HUES6 (cell line): ENCODE measurements at regions not wholly inside any gene's neighbourhood (a gene's known extent, or its start where the extent isn't known, plus 50 kb on each side); places are given as distances from the start of the nearest gene placed in this dataset.
"Not testable (repeated sequence)": the region's sequence is repeated elsewhere in the genome, so short reads cannot be mapped to it uniquely, and the experiment has no call there.

ENCODE experiments used
- H3K27ac ChIP-seq: 2 replicates; pipeline ENCODE4 v1.7.0; 2013; ENCODE audit warnings: low read depth, mild to moderate bottlenecking, low read length, inconsistent platforms
- H3K27me3 ChIP-seq: 2 replicates; pipeline ENCODE4 v1.6.1; 2013; ENCODE audit warnings: low read length; ENCODE audit not compliant: control insufficient read depth, insufficient read depth
- H3K36me3 ChIP-seq: 2 replicates; pipeline ENCODE4 v1.6.1; 2013; ENCODE audit warnings: low read length; ENCODE audit not compliant: control insufficient read depth, insufficient read depth
- H3K4me1 ChIP-seq: 2 replicates; pipeline ENCODE4 v1.6.1; 2013; ENCODE audit warnings: low read length; ENCODE audit not compliant: control insufficient read depth, insufficient read depth
- H3K4me3 ChIP-seq: 2 replicates; pipeline ENCODE4 v1.5.1; 2013; ENCODE audit warnings: low read depth, low read length
- H3K9ac ChIP-seq: one replicate; pipeline ENCODE4 v1.6.1; 2013; ENCODE audit warnings: mild to moderate bottlenecking, low read length
- H3K9me3 ChIP-seq: 2 replicates; pipeline ENCODE4 v1.6.1; 2013; ENCODE audit warnings: low read depth, low read length; ENCODE audit not compliant: control insufficient read depth, insufficient read depth

DNA sequence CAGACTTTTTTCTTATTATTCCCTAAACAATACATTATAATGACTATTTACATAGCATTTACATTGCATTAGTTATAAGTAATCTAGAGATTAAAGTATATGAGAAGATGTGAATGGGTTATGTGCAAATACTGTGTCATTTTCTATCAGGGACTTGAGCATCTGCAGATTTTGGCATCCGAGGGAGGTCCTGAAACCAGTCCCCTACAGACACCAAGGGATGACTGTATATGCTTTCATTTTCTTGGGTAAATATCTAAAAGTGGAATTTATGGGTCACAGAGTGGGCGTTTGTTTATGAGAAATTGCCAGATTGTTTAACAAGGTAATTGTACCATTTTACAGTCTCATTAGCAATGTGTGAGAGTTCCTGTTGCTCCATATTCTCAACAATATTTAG, 454.5 kb upstream of the API5 start:
- H3K4me3 ChIP-seq = no peak overlapping the region
- H3K4me1 ChIP-seq = no peaks in the 10 kb centered on the region

DNA sequence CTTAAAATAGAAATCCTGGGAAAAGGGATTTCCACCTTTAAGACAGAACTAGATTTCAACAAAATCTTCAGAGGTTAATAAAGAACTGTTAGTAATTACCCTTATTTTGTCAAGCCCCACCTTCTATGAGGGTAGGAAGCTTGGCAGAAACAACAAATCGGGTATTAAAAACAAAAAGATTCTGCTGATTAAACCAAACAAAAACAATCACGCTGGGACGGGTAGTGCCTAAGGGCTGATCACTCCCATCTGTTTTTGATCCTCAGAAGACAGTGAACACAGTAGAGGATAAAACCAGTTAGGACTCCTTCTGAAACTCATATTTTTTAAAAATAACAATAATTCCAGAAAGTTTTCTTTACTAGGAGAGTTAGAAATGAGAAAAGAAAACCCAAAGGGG, 441.3 kb upstream of the API5 start:
- Histone ChIP-seq H3K27ac (no peak overlapping the region), H3K27me3 (no peaks in the 10 kb centered on the region)

More for the DNA sequence above, 454.5 kb upstream of the API5 start:
- Histone ChIP-seq H3K36me3 (no peaks in the 10 kb centered on the region), H3K9me3 (no peaks in the 10 kb centered on the region), H3K27ac (no peak overlapping the region), H3K9ac (no peak overlapping the region), H3K27me3 (no peaks in the 10 kb centered on the region)

DNA sequence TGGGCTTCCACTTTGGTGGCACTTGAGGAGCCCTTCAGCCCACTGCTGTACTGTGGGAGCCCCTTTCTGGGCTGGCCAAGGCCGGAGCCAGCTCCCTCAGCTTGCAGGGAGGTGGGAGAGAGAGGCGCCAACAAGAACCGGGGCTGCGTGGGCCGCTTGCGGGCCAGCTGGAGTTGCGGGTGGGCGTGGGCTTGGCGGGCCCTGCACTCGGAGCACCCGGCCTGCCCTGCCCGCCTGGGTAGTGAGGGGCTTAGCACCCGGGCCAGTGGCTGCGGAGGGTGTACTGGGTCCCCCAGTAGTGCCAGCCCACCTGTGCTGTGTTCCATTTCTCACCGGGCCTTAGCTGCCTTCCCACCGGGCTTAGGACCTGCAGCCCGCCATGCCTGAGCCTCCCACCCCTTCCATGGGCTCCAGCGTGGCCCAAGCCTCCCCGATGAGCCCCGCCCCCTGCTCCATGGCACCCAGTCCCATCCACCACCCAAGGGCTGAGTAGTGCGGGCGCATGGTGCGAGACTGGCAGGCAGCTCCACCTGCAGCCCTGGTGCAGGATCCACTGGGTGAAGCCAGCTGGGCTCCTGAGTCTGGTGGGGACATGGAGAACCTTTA, 437.9 kb upstream of the API5 start:
- not testable (repeated sequence) for H3K9me3 ChIP-seq, H3K9ac ChIP-seq, H3K4me1 ChIP-seq, H3K4me3 ChIP-seq, H3K36me3 ChIP-seq, H3K27me3 ChIP-seq, H3K27ac ChIP-seq

More for the DNA sequence above, 441.3 kb upstream of the API5 start:
- H3K4me3 ChIP-seq = no peak overlapping the region
- no peaks in the 10 kb centered on the region for H3K36me3 ChIP-seq
- no peaks in the 10 kb centered on the region for H3K4me1 ChIP-seq
- H3K9ac ChIP-seq = no peak overlapping the region
- H3K9me3 ChIP-seq = peaks cover 4% of the 10 kb centered on the region; the same call in 1 of the 2 replicates

DNA sequence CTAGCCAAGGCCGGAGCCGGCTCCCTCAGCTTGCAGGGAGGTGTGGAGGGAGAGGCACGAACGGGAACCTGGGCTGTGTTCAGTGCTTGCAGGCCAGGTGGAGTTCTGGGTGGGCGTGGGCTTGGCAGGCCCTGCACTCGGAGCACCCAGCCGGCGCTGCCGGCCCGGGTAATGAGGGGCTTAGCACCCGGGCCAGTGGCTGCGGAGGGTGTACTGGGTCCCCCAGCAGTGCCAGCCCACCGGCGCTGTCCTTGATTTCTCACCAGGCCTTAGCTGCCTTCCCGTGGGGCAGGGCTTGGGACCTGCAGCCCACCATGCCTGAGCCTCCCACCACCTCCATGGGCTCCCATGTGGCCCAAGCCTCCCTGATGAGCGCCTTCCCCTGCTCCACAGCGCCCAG, 430.5 kb upstream of the API5 start:
- H3K4me1 ChIP-seq, H3K4me3 ChIP-seq, H3K27ac ChIP-seq, H3K36me3 ChIP-seq, H3K9ac ChIP-seq, H3K27me3 ChIP-seq: not testable (repeated sequence)
- H3K9me3 ChIP-seq = peaks cover 21% of the 10 kb centered on the region

DNA sequence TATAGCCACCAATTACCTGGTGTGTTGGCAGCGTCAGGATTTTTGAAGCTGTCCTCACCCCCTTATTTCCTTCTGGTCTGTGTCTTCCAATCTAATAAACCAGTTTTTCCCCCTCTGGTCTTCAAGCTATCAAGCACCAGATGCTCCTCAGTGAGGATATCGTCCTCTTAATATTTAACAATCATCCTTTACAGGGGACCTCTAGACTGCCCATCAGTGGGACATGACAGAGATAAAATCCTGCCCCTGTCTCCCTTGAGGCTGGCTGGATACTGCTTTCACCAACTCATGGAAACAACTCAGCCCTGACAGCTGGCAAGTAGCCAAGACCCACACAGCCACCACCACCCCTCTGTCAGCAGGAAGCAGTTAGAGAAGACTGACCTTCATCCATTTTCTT, 421.0 kb upstream of the API5 start:
- Histone ChIP-seq H3K4me1 (no peaks in the 10 kb centered on the region), H3K36me3 (no peaks in the 10 kb centered on the region), H3K27me3 (no peaks in the 10 kb centered on the region), H3K4me3 (no peak overlapping the region), H3K27ac (no peak overlapping the region), H3K9me3 (no peaks in the 10 kb centered on the region), H3K9ac (no peak overlapping the region)

DNA sequence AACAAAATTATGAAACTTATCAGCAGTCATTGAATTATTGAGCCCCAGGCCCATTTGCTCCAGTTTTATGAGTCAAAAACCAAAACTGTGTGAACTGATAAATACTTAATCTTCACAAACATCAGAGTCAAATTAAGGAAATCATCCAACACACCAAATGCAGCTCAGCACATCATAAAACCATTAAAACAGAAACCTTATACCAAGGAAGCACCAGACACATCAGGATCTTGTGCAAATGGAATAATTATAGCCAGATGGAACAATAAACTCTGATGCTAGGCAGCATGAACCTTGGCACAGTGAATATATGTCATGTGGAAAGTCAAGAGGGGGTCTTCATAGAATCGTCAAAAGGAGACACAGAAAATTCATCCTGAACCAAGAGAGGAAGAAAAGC, 410.7 kb upstream of the API5 start:
- Histone ChIP-seq H3K4me1 (no peaks in the 10 kb centered on the region), H3K9ac (no peak overlapping the region), H3K27me3 (no peaks in the 10 kb centered on the region), H3K36me3 (no peaks in the 10 kb centered on the region), H3K9me3 (no peaks in the 10 kb centered on the region), H3K27ac (no peak overlapping the region), H3K4me3 (no peak overlapping the region)

DNA sequence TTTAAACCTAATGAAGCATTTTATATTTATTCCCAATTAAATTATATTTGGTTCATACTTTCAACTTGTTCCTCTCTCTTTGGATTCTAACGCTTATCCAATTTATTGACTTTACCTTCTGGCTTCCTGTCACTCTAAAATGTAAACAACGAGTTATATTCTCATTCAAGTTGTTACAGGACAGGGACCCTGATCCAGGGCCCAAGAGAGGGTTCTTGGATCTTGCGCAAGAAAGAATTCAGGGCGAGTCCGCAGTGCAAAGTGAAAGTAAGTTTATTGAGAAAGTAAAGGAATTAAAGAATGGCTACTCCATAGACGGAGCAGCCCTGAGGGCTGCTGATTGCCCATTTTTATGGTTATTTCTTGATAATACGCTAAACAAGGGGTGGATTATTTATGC, 405.6 kb upstream of the API5 start:
- no peaks in the 10 kb centered on the region for H3K36me3 ChIP-seq
- no peaks in the 10 kb centered on the region for H3K27me3 ChIP-seq
- no peaks in the 10 kb centered on the region for H3K4me1 ChIP-seq
- H3K9ac ChIP-seq = no peak overlapping the region
- no peak overlapping the region for H3K4me3 ChIP-seq
- 0 out of 2 replicates have a peak, but pooled peaks cover 5% of the 10 kb centered on the region for H3K9me3 ChIP-seq
- H3K27ac ChIP-seq = no peak overlapping the region

DNA sequence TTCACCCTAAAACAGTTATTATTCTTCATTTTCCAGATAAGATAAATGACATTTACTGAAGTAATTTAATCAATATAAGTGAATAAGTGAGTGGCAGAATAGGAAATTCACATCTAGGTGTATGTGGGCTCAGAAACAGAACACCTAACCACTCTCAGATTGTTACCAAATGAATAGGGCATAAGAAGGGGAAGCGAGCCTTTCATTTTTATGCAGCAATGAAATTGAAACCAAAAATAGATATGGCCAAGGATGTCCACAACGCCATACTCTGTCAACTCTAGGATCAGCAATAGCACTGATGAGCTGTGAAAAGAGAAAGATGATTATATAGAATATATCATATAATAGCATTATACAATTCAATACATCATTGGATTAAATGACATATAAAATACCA, 398.1 kb upstream of the API5 start:
- no peaks in the 10 kb centered on the region for H3K4me1 ChIP-seq
- H3K9ac ChIP-seq = no peak overlapping the region
- no peaks in the 10 kb centered on the region for H3K36me3 ChIP-seq
- peaks cover 14% of the 10 kb centered on the region; the same call in 1 of the 2 replicates for H3K9me3 ChIP-seq
- H3K27ac ChIP-seq = no peak overlapping the region
- no peaks in the 10 kb centered on the region for H3K27me3 ChIP-seq
- H3K4me3 ChIP-seq = no peak overlapping the region

DNA sequence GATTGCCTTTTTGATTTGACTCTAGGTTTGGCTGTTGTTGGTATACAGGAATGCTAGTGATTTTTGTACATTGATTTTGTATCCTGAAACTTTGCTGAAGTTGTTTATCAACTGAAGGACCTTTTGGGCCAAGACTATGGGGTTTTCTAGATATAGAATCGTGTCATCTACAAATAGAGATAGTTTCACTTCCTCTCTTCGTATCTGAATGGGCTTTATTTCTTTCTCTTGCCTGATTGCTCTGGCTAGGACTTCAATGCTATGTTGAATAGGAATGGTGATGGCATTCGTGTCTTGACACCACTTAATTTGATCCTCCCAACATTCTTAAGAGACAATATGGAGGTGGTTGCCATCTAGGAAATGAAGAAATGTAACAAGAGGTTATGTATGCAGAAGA, 388.1 kb upstream of the API5 start:
- no peaks in the 10 kb centered on the region for H3K36me3 ChIP-seq

DNA sequence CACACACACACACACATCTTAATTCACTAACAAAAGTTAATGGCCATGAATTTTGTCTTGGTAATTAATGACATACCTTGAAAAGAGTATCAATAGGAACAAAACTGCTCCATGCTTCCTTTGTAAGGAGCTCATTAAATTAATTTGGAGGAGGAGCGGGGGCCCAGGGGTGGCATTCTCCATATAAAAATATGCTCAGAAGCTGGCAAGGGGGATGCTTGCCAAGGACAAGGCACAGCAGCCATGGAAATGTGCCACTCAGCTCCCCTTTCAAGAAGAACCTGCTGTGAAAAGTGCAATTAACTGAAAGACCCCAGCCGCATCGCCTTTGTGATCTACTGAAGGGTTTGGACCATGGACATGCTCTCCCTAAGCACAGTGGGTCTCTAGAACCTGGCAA, 385.9 kb upstream of the API5 start:
- Histone ChIP-seq H3K9ac (no peak overlapping the region), H3K27me3 (no peaks in the 10 kb centered on the region), H3K4me3 (no peak overlapping the region), H3K9me3 (no peaks in the 10 kb centered on the region), H3K36me3 (no peaks in the 10 kb centered on the region), H3K4me1 (no peaks in the 10 kb centered on the region), H3K27ac (no peak overlapping the region)

More for the DNA sequence above, 388.1 kb upstream of the API5 start:
- Histone ChIP-seq H3K9ac (no peak overlapping the region), H3K4me1 (no peaks in the 10 kb centered on the region), H3K4me3 (no peak overlapping the region), H3K27ac (no peak overlapping the region), H3K27me3 (no peaks in the 10 kb centered on the region), H3K9me3 (no peaks in the 10 kb centered on the region)

DNA sequence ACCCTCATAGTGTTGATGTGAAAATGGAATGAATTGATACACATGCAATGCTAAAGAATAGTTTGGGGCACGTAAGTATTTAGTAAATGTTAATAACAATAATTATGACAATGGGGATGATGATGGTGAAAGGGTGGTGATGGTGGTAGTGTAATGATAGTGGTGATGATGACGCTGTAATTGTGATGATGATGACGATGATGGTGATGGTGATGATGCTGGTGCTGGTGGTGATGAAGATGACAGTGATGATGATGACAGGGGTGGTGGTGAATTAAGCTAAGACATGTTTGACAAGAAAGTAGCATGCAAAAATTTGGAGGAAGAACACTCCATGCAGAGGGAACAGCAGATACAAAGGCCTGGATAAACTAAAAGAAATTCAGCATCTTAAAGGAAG, 364.4 kb upstream of the API5 start:
- Histone ChIP-seq H3K36me3 (no peaks in the 10 kb centered on the region), H3K27me3 (no peaks in the 10 kb centered on the region), H3K9me3 (0 out of 2 replicates have a peak, but pooled peaks cover 4% of the 10 kb centered on the region), H3K9ac (no peak overlapping the region), H3K4me3 (no peak overlapping the region), H3K27ac (no peak overlapping the region), H3K4me1 (no peaks in the 10 kb centered on the region)
